ENCODE measurements at regions not wholly inside any gene's neighbourhood (a gene's known extent, or its start where the extent isn't known, plus 50 kb on each side); places are given as distances from the start of the nearest gene placed in this dataset.

DNA sequence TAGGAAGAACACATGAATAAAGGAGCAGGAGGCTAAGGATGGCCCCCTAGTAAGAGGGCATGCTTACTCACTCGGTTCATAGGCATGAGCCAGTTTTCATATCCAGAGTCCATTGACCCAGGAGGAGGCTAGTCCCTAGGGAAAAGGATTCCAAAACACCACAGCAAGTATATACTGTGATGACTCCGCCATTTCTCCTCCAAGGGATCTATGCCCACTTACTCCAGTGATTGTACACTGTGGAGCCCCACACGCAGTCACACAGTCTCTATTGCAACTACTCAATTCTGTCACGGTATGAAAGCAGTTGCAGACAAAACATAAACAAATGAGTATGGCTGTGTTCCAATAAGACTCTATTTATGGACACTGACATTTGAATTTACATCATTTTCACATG is 117.7 kb upstream of the ALDH1B1 start:
- TF ChIP-seq TAF1 (conservative IDR thresholded peaks at IDR 0.05) (no peak), GABPA (IDR thresholded peaks at IDR 0.05 in 1 of 2, conservative IDR thresholded peaks at IDR 0.05 in 1 of 2) (no peak), ATF3 (IDR thresholded peaks at IDR 0.05) (no peak), HNF4A (conservative IDR thresholded peaks at IDR 0.05) (no peak), REST (IDR thresholded peaks at IDR 0.05) (no peak), SP1 (IDR thresholded peaks at IDR 0.05) (no peak), FOXA1 (IDR thresholded peaks at IDR 0.05) (no peak)
- TF ChIP-seq, protein P1, sequence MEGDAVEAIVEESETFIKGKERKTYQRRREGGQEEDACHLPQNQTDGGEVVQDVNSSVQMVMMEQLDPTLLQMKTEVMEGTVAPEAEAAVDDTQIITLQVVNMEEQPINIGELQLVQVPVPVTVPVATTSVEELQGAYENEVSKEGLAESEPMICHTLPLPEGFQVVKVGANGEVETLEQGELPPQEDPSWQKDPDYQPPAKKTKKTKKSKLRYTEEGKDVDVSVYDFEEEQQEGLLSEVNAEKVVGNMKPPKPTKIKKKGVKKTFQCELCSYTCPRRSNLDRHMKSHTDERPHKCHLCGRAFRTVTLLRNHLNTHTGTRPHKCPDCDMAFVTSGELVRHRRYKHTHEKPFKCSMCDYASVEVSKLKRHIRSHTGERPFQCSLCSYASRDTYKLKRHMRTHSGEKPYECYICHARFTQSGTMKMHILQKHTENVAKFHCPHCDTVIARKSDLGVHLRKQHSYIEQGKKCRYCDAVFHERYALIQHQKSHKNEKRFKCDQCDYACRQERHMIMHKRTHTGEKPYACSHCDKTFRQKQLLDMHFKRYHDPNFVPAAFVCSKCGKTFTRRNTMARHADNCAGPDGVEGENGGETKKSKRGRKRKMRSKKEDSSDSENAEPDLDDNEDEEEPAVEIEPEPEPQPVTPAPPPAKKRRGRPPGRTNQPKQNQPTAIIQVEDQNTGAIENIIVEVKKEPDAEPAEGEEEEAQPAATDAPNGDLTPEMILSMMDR (IDR thresholded peaks at IDR 0.05; ENCODE audit: low read depth, low read length, missing input control), result no peak

Measured in liver (tissue), 3 donors.